Left renal cortex interstitium (tissue), 4 donors: ENCODE measurements at regions not wholly inside any gene's neighbourhood (a gene's known extent, or its start where the extent isn't known, plus 50 kb on each side); places are given as distances from the start of the nearest gene placed in this dataset.

ENCODE experiments used
- DNase-seq, 4 donors: peaks; one replicate each; pipeline ENCODE4 v3.0.0-alpha.2; 2013; ENCODE audit warnings: low read depth in 4 of 4, low spot score in 2 of 4, missing footprints in 1 of 4

DNA sequence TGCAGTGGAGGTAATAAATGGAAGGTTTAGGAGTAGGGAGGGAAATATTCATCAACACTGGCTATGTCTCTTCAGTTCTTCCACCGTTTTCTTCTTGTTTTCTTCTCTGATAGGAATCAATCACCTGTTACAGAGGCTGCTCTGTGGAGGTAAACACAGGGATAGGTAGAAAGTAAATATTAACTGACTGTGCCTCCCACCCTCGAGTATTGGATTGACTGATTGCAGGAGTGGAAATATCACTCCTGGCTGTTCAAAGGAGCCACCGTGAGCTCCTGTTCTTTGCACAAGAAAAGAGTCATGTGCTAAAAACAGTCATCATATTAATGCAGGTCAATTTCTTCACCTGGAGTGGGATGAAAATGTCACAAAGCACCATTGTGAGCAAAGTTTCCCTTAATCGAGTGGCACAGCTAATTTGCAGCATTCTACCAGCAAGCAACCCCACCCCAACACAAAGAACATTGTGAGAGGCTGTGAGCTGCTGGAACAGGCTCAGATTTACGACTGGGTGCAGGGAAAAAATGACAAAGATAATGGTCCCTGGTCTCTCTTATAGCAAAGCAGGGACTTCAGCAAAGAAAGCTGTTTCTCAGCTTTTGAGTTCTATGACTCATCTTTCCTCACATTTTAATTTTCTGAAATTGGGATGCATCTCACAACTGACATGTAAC is 113.7 kb upstream of the TSPAN5 start:
- DNase-seq, result no peak

DNA sequence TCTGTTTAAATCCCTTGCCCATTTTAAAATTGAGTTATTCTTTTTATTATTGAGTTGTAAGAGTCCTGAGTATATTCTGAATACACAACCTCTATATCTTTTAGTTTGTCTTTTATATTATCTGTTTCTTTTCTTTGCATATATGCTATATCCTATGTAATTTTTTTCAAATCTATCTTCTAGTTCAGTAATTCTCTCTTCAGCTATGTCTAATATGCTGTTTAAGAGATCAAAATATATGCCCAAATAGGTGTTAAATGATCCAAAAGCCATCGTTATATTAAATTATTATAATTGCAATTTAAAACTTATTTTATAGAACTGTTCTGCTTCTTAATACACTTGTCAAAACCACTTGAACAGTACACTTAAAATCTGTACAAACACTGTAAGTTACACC is 107.4 kb upstream of the TSPAN5 start:
- no peak for DNase-seq

DNA sequence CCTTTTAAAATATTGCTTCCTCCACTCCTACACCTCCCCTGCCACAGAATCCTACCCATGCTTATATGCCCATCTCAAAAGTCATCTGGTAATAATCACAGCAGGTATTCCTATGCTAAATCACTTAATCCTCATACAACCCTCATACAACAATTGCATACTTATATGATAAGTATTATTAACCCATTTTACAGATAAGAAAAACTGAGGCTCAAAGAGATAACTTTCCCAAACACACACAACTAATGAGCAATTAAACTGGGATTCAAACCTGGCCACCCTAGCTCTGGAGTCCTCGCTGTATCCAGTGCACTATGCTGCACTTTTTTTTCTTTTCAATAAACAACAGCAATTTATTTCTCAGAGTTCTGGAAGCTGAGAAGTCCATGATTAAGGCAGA is 99.8 kb upstream of the TSPAN5 start:
- no peak for DNase-seq

DNA sequence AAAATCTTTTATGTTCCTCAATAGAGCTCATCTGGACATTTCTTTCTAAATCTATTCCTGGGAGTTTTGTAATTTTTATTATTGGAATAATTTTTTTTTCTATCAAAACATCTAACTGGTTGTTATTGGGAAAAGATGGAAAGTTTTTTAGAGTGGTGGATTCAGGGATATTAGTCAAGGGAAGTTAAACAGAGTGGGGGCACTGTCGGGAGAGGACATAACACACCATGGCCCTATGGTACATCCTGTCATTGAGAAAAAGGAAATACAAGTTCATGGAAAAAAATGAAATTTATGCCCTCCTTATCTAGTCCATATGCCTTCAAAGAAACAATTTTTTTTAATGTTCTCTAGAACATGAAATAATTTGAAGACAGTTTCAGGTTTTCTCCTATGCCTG is 96.3 kb upstream of the TSPAN5 start:
- DNase-seq, result no peak

DNA sequence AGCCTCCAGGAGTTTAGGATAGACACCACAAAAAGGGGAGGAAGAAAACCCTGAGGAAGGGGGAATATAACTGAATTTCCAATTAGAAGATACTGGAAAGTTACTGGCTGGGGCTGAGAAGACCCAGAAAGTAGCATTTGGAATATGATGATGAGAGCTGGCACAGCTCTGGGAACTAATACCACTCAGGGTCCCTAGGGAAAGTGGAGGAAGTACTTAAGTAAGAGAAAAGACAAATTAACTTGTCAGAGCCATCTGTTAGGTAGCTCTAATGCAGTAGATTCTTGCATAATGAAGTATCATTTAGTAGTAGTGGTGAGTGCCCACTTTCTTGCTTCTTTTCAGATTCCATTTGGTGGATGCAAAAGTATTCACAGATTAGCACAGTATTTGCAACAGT is 90.8 kb upstream of the TSPAN5 start:
- DNase-seq, result no peak

DNA sequence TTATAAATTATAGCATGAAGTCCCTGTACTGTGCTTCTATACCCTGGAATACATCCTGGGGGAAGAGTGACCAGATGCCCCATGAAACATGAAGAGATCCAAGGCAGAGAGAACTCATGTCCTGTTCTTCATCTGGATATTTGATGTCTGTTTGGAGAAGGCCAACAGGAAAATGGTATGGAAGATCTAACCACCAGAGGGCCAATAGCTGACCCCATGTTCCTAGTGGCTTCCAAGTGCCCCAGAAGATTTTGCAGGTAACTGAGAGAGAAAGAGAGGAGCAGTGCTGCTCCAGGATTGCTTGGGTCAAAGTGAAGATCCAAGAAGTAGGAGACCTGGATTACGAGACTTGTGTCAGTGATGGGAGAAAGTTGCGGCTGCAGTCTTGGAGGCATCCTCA is 90.2 kb upstream of the TSPAN5 start:
- DNase-seq, result no peak

DNA sequence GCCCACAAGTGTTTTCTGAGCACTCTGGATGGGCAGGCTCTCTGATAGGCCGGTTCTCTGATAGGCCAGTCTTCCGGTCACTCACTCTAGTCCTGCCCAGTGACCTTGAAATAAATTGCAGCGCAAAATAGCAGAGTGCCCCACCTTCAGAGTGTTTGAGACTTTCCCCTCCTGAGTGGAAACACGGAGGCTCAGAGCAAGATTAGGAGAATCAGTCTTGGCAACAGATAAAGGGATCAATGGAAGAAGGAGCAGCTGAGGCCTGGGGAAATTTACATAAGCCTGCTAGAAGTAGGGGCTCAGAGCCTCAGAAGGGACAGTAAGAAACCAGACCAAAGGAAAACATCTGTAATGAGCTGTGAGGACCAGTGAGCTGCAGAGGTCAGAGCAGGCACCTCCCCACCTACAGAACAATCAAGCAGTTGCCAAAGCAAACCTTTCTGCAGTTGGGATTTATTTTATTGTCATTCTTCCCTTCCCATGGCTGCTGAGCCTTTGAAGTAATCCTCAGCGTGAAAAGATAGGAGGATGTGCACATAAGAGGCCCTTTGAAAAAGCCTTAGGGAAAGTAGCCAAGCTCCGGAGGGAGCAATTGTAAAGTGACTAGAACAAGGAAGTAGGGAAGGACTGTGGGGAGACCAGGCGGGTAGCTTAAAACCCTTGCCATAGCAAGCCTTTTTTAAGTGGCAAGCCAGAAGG is 89.1 kb upstream of the TSPAN5 start:
- DNase-seq, result no peak

DNA sequence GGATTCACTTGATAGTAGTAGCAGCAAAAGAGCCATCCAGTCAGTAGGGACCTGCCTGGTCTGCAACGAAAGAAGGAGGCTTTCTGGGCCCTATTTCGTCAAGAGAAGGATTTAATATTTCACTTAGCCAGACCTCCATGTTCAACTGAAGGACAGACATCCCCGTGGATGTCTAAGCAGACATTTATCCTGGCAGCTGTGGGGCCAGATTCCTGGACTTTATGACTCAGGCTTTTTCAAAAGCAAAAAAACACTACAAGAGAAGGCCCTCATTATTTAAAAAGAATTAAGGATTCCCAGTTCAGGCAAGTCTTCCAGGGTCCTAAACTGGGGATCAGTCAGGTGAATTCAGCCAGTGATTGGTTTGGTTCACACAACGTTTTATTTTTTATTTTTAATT is 88.5 kb upstream of the TSPAN5 start:
- no peak for DNase-seq

DNA sequence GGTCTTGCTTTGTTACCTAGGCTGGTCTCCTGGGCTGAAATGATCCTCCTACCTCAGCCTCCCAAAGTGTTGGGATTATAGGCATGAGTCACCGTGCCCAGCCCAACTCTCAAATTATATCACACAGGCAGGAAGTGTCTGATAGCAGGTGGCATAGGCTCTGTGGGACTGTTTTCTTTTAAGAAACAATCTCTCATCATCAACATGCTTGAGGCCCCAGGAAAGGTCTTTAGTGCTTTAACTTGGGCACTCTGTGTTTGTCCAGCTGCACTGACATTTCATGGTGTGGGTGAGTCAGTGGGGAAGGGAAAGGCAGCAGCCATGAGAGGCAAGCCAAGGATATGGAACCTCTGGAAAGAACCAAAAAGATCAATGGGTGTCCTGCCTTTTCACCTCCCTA is 88.1 kb upstream of the TSPAN5 start:
- DNase-seq, result no peak

DNA sequence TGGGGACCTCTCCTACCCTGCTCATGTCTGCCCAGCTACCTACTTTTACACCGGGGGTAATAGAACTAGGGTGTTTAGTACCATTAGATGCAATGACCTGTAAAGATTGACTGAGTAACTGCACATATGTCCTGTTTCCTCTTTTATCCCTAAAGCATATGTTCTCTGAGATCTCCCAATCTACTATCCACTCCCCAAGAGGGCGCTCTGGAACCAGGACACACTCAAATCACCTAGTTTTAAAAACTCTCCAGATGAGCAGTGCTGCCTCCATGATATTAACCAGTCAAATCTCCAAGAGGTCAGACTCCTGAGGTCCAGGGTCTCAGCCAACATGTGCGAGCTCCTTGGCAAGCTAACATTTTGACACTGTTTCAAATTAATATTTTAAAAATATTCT is 87.0 kb upstream of the TSPAN5 start:
- DNase-seq, result no peak

DNA sequence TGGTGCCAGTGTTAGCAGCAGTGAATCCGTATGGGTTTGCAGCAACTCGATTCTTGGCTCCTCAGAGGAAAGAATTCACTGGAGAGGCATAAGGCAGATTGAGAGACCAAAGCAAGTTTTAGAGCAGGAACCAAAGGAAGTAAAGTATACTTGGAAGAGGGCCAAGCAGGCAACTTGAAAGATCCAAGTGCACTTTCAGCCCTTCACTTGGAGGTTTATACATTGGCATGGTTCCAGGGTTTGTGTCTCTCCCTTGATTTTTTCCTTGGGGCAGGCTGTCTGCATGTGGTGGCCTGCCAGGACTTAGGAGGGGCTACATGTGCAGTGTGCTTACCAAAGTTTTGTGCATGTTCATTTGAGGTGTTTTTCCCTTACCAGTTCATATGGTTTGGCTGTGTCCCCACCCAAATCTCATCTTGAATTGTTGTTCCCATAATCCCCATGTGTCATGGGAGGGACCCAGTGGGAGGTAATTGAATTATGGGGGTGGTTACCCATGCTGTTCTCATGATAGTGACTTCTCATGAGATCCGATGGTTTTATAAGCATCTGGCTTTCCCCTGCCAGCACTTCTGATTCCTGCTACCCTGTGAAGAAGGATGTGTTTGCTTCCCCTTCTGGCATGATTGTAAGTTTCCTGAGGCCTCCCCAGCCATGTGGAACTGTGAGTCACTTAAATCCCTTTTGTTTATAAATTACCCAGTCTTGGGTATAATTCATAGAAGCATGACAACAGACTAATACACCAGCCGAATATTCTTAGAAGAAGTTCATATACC is 86.2 kb upstream of the TSPAN5 start:
- DNase-seq, result no peak

DNA sequence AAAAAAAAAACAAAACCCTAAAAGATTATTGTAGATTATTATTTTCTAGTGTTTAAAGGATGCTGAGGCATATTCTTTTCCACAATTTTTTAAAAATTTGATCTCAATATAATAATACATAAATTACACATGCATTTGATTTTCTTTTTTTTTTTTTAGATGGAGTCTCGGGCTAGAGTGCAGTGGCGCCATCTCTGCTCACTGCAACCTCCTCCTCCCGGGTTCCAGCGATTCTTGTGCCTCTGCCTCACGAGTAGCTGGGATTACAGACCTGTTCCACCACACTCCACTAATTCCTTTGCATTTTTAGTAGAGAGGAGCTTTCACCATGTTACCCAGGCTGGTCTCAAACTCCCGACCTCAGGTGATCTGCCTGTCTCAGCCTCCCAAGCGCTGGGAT is 83.5 kb upstream of the TSPAN5 start:
- DNase-seq, result no peak

DNA sequence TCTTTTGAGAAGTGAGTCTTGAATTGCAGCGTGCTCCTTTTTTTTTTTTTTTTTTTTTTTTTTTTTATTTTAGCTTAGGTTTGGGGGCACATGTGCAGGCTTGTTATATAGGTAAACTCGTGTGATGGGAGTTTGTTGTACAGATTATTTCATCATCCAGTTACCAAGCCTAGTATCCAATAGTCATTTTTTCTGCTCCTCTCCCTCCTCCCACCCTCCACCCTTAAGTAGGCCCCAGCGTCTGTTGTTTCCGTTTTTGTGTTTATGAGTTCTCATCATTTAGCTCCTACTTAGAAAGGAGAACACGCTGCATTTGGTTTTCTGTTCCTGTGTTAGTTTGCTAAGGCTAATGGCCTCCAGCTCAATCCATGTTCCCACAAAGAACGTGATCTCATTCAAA is 81.3 kb upstream of the TSPAN5 start:
- no peak for DNase-seq

DNA sequence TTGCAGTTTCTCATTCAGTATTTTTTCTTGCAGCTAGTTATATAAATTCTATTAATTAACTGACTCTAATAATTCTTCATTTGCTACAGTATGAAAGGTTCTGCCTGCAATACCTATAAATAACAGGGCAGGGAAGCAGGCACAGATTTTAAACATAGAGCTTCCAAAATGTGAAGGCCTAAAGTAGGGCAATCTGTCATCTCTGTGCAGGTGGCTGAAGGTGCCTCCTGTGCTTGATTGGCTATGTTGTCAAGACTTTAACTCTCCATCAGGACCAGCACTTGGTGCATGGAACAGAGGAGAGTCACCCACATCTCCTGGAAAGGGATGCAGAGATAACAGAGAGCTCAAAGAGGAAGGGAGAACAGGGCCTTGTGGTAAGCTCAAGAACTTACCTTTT is 75.2 kb upstream of the TSPAN5 start:
- DNase-seq, result no peak

DNA sequence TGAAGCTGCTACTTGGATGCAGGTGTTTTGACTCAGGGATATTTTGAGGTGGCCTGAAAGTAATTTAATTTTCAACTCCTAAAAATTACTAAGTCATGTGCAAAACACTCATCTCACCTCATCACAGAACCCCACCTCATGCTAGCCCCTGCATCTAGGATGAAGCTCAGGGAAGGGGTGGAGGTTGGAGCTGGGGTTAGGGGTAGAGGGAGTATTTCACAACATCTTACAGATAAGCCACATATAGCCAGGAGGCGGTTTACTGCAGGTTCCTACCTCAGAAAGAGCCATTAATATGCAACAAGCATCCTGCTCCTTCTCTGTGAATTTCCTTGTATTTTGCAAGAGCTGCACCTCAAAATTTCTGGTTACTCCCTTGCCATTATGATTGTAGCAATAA is 70.5 kb upstream of the TSPAN5 start:
- no peak for DNase-seq

DNA sequence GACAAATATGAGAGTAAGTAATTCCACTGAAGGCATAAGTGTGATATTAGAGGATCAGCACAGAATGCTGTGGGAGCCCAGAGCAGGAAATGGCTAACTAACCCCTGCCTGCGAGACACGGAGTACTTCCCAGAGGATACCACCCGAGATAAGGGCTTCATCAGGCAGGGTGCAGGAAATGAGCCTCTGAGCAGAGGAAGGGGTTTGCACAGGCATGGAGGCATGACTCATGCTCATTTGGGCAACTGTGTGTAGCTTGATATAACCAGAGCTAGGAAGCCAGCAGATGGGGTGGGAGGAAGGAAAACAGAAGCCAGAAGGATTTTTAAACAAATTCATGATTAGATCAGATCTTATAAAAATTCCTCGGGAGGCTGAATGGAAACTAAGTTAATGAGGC is 70.0 kb upstream of the TSPAN5 start:
- no peak for DNase-seq

DNA sequence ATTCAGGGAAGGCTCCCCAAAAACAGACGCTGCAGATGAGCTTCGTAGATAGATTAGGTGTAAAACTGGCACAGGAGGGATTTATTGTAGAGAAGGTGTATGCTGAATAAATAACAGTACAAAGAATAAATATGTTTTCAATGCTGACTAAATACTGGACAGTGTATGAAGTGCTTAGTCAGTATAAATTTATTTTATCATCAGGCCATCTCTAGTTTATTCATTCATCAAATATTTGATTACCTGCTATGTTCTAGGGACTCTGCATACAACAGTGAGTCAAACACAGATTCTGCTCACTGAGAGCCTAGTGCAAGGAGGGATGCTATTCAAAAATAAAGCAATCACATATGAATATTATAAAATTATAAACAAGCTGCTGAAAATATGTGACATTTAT is 63.6 kb upstream of the TSPAN5 start:
- no peak for DNase-seq

DNA sequence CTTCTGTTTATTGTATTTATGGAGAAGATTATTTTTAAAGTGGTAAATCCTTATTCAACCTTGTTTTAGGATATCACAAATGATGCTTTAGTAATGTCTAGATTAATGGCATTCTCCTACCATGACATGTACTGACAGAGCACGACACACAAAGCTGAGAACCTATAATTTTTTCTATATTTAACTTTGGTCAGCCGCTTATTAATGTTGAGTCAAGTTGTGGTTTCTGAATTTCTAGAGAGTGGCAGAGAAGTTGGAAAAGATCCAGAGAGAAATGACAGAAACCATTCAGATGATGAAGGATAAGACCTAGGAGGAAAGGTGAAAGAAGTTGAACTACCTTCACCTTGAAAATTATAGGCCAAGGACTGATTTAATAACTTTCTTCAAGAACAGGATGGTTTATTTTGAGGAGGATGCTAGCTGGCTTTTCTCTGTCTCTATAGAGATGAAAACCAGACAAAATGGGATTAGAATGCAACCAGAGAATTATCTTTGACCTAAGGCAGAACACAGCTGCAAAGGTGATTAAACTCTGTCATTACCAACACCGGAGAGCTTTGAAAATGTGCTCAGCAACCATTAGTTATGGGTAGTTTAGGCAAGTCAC is 62.6 kb upstream of the TSPAN5 start:
- no peak for DNase-seq

DNA sequence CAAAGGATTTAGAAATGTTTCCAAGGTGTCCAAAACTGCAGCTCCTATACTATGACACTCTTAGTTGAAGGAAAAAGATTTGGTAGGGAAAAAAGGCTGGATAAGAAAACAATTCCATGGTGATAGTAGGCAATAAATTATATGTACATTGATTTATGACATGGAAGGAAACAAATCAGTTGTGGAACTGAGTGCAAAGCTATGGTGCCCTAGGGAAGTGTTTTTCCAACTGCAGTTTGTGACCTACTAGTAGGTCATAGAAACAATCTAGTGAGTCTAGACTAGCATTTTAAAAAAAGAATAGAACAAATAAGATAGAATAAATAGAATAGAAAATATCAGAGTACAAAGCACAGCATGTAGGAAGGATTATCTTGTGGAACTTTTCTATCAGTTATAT is 58.4 kb upstream of the TSPAN5 start:
- no peak for DNase-seq

DNA sequence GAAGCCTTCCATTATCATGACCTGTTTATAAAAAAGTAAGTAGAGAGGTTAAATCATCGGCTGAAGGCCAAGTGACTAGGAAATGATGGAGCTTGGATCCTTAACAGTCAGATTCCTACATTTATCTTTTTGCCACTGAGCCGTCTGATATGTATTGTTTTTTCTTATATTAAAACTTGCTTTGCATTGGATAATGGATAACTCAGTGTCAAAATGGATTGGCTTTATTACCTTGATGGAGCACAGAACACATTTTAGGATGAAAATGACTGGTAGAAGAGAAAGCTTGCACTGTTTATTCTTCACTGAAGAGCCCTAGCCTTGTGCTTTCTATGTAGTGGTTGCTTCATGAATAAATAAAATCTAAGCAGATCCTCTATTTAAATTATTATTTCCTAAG is 54.2 kb upstream of the TSPAN5 start:
- DNase-seq, result no peak

DNA sequence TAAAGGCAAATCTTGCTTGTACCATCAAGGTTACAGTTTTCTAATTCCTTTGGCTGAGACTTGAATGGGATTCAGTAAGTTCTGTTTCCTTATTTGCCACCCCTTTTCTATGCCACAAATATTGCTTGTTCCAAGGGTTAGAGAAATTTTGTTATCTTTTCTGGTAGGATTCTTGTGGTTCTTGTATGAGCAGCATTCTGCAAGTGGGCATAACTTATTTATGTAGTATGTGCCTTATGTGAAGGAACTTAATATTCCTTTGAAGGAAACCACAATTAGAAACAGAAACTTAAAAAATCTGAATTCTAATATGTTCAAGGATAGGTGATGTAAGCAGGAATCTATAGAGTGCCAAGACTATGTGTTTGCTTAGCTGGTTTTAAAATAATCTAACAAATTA is 53.1 kb upstream of the TSPAN5 start:
- no peak for DNase-seq

DNA sequence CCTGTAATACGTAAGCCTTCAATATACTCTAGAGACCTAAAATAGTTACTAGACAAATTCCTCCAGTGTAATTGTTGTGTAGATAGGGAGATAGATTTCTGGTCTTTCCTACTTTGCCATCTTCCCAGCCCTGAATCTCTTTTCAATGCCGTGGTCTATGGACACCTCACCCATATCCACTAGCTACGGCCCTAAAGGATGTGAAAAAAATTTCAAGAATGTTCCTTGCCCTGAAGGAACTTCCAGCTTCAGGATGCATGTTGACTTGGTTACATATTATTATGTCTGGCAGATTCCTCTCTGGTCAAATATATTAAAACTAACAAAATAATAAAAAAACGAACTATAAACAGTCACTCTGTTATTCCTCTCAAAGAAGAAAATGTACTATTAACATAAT is 52.4 kb upstream of the TSPAN5 start:
- DNase-seq, result no peak
